Erythroblast (primary cell): ENCODE measurements at regions not wholly inside any gene's neighbourhood (a gene's known extent, or its start where the extent isn't known, plus 50 kb on each side); places are given as distances from the start of the nearest gene placed in this dataset.

Experiments used
- DNase-seq, 2 experiments: peaks; one replicate each; lab custom pipeline; 2025; lab: John Stamatoyannopoulos, UW
- GATA1 ChIP-seq: IDR thresholded peaks from 2 replicates; pipeline ENCODE4 v1.6.1; 2011; ENCODE audit warnings: low read depth, mild to moderate bottlenecking, control low read depth, low read length, moderate library complexity
- POLR2A ChIP-seq: IDR thresholded peaks from 2 replicates; pipeline ENCODE4 v1.6.1; 2011; ENCODE audit warnings: mild to moderate bottlenecking, low read length

- TF ChIP-seq GATA1: no peak
- no peak for TF ChIP-seq POLR2A
- no peak for DNase-seq
These were observed 117.3 kb downstream of the CPZ start for GRCh38 chr4:8709729-8710360.

GRCh38 chr4:8709050-8709728 lies 116.6 kb downstream of the CPZ start:
- TF ChIP-seq POLR2A (no peak), GATA1 (no peak)

GRCh38 chr4:8708401-8709021 lies 115.9 kb downstream of the CPZ start:
- TF ChIP-seq GATA1 (no peak), POLR2A (no peak)
- no peak for DNase-seq

More at GRCh38 chr4:8709050-8709728, 116.6 kb downstream of the CPZ start:
- no peak for DNase-seq

- TF ChIP-seq POLR2A (no peak), GATA1 (no peak)
- DNase-seq: no peak
These were observed 114.6 kb downstream of the CPZ start for GRCh38 chr4:8707045-8707781.

GRCh38 chr4:8706216-8707044 lies 113.9 kb downstream of the CPZ start:
- DNase-seq: no peak
- TF ChIP-seq POLR2A: no peak
- no peak for TF ChIP-seq GATA1

GRCh38 chr4:8705161-8706145 lies 112.9 kb downstream of the CPZ start:
- TF ChIP-seq POLR2A: no peak
- no peak for TF ChIP-seq GATA1
- DNase-seq: no peak

- TF ChIP-seq POLR2A: no peak
- TF ChIP-seq GATA1: no peak
- DNase-seq: no peak
These were observed 112.1 kb downstream of the CPZ start for GRCh38 chr4:8704632-8705031.

GRCh38 chr4:8703857-8704495 lies 111.4 kb downstream of the CPZ start:
- TF ChIP-seq POLR2A (no peak), GATA1 (no peak)
- DNase-seq: no peak

GRCh38 chr4:8703401-8703696 lies 110.8 kb downstream of the CPZ start:
- TF ChIP-seq POLR2A (no peak), GATA1 (no peak)
- no peak for DNase-seq

- DNase-seq: no peak
- TF ChIP-seq GATA1 (no peak), POLR2A (no peak)
These were observed 110.2 kb downstream of the CPZ start for GRCh38 chr4:8702516-8703400.

GRCh38 chr4:8702020-8702495 lies 109.5 kb downstream of the CPZ start:
- no peak for DNase-seq
- TF ChIP-seq GATA1 (no peak), POLR2A (no peak)
